ENCODE measurements at regions not wholly inside any gene's neighbourhood (a gene's known extent, or its start where the extent isn't known, plus 50 kb on each side); places are given as distances from the start of the nearest gene placed in this dataset.
A peak's percentile ranks its signal among the peaks of the same experiment; 100 is the strongest.
"Not testable (repeated sequence)": the region's sequence is repeated elsewhere in the genome, so short reads cannot be mapped to it uniquely, and the experiment has no call there.

GRCh38 chr4:9577869-9578268 is 133.7 kb downstream of the DEFB131A start:
- not testable (repeated sequence) for H3K4me1 ChIP-seq, H3K9ac ChIP-seq, H3K4me2 ChIP-seq, H3K27me3 ChIP-seq, H3K4me3 ChIP-seq, H4K20me1 ChIP-seq, H3K27ac ChIP-seq, H3K36me3 ChIP-seq
- H3K9me3 ChIP-seq (replicated peaks in 1 of 11), result peaks cover 35 to 56% (median 49%) of the 10 kb centered on the region in 11 experiments

DNA sequence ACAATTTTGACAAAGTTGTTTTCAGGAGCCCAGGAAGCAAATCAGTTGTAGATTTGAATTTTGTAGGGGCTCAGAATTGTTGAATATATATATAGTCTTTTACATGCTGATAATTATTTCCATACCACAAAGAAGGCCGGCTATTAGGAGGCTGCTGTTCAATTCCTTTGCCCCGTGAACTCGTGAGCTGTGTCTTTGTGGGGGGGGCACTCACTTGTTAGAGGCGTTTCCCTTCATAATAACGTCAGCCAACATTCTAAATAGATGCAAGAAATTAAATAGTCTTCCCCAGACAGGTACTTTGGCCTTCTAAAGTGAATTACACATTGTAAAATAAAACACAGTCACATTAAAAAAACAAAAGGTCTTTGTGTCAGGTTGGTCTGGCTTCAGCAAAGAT is 138.7 kb downstream of the DEFB131A start:
- not testable (repeated sequence) for H3K36me3 ChIP-seq, H3K4me3 ChIP-seq, H3K27me3 ChIP-seq, H4K20me1 ChIP-seq, H3K27ac ChIP-seq, H3K9ac ChIP-seq, H3K4me1 ChIP-seq, H3K4me2 ChIP-seq
- H3K9me3 ChIP-seq (replicated peaks in 1 of 11), result peaks cover 21 to 30% (median 29%) of the 10 kb centered on the region in 11 experiments

GRCh38 chr4:9592010-9592409 is 147.8 kb downstream of the DEFB131A start:
- H3K4me2 ChIP-seq, result no peak overlapping the region
- no peaks in the 10 kb centered on the region for H3K36me3 ChIP-seq
- H3K27ac ChIP-seq, result no peak overlapping the region
- peaks cover 0 to 14% (median 10%) of the 10 kb centered on the region in 10 experiments; a peak in 13 of 20 replicates for H3K4me1 ChIP-seq
- no peak for TF ChIP-seq Cebpa-rat (IDR thresholded peaks at IDR 0.05)
- no peak overlapping the region for H3K4me3 ChIP-seq
- no peaks in the 10 kb centered on the region for H3K27me3 ChIP-seq
- no peak overlapping the region for H3K9ac ChIP-seq
- H3K9me3 ChIP-seq (replicated peaks in 1 of 11), result no peaks in the 10 kb centered on the region; a peak in 2 of 22 replicates
- no peaks in the 10 kb centered on the region for H4K20me1 ChIP-seq

GRCh38 chr4:9594948-9595347 is 150.7 kb downstream of the DEFB131A start:
- Histone ChIP-seq H4K20me1 (no peaks in the 10 kb centered on the region), H3K4me1 (peaks cover 0 to 14% (median 3%) of the 10 kb centered on the region in 10 experiments; a peak in 11 of 20 replicates), H3K4me2 (peak overlapping the region in 2 of 11 experiments; percentile 62 to 73; a peak in 3 of 22 replicates), H3K27ac (peak overlapping the region in 2 of 11 experiments; percentile 22 to 36; a peak in 2 of 22 replicates), H3K9me3 (replicated peaks in 1 of 11) (no peaks in the 10 kb centered on the region; a peak in 2 of 22 replicates), H3K36me3 (no peaks in the 10 kb centered on the region), H3K4me3 (no peak overlapping the region), H3K27me3 (no peaks in the 10 kb centered on the region), H3K9ac (no peak overlapping the region)
- no peak for TF ChIP-seq Cebpa-rat (IDR thresholded peaks at IDR 0.05)

DNA sequence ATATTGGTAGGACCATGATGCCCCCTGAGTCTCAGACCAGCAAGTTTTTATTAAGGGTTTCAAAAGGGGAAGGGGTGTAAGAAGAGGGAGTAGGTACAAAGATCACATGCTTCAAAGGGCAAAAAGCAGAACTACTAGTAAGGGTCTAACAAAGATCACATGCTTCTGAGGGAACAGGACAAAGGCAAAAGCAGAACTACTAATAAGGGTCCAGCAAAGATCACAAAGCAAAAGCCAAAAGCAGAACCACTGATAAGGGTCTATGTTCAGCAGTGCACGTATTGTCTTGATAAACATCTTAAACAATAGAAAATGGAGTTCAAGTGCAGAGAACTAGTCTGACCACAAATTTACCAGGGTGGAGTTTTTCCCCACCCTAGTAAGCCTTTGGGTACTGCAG is 151.3 kb downstream of the DEFB131A start:
- H3K4me3 ChIP-seq; H3K27me3 ChIP-seq; H3K9ac ChIP-seq; H4K20me1 ChIP-seq; H3K9me3 ChIP-seq (replicated peaks in 1 of 11); H3K36me3 ChIP-seq: not testable (repeated sequence)
- Histone ChIP-seq H3K27ac (peak overlapping the region in 5 of 11 experiments; percentile 22 to 48 (median 32); a peak in 2 of 22 replicates), H3K4me2 (peak overlapping the region in 2 of 11 experiments; percentile 62 to 73; a peak in 4 of 22 replicates), H3K4me1 (peaks cover 0 to 14% (median 0%) of the 10 kb centered on the region in 10 experiments; a peak in 8 of 20 replicates)

DNA sequence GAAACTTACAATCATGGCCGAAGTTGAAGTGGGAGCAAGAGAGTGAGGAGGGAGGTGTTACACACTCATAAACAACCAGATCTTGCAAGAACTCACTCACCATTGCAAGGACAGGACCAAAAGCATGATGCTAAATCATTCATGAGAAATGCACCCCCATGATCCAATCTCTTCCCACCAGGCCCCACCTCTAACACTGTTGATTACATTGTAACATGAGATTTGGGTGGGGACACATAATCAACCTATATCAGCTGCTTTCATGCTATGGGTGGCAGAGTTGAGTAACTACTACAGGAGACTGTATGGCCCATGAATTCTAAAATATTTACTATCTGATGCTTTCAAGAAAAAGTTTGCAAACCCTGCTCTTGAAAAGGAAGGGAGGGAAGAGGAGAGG is 155.1 kb downstream of the DEFB131A start:
- H3K9me3 ChIP-seq (replicated peaks in 1 of 11), result no peaks in the 10 kb centered on the region
- no peak for TF ChIP-seq Cebpa-rat (IDR thresholded peaks at IDR 0.05)
- no peak overlapping the region for H3K27ac ChIP-seq
- no peak overlapping the region for H3K4me3 ChIP-seq
- H3K9ac ChIP-seq, result no peak overlapping the region
- H3K4me1 ChIP-seq, result peaks cover 0 to 21% (median 8%) of the 10 kb centered on the region in 10 experiments; a peak in 14 of 20 replicates
- no peaks in the 10 kb centered on the region for H3K27me3 ChIP-seq
- H4K20me1 ChIP-seq, result no peaks in the 10 kb centered on the region
- H3K36me3 ChIP-seq, result no peaks in the 10 kb centered on the region
- no peak overlapping the region for H3K4me2 ChIP-seq

GRCh38 chr4:9600246-9600645 is 156.0 kb downstream of the DEFB131A start:
- H3K4me1 ChIP-seq, result peaks cover 0 to 17% (median 8%) of the 10 kb centered on the region in 10 experiments; a peak in 14 of 20 replicates
- H3K36me3 ChIP-seq, result no peaks in the 10 kb centered on the region
- no peaks in the 10 kb centered on the region for H4K20me1 ChIP-seq
- no peaks in the 10 kb centered on the region for H3K9me3 ChIP-seq (replicated peaks in 1 of 11)
- H3K27ac ChIP-seq, result no peak overlapping the region
- no peak overlapping the region for H3K4me2 ChIP-seq
- no peaks in the 10 kb centered on the region for H3K27me3 ChIP-seq
- TF ChIP-seq Cebpa-rat (IDR thresholded peaks at IDR 0.05), result no peak
- no peak overlapping the region for H3K4me3 ChIP-seq
- no peak overlapping the region for H3K9ac ChIP-seq

DNA sequence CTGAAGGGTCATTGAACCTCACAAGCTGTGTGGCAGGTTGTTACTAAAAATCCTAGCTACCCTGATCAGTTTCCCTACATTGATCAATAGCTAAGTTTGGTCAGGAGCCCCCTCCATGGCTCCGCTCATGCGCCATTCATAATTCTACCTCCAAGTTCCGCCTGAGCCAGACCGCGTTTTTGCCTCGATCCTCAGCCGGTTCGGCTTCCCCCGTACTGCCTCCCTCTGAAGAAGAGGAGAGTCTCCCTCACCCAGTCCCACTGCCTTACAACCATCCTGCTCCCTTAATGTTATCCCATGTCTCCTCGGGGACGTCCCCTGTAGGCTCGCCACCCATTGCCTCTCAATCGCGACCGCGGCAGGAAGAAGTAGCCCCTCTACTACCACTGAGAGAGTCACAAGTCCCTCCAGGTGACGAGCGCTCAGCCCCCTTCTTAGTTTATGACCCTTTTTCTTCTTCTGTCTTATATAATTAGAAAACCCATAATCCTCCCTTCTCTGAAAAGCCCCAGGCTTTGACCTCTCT is 158.2 kb downstream of the DEFB131A start:
- H3K4me2 ChIP-seq, result no peak overlapping the region
- no peak for TF ChIP-seq Cebpa-rat (IDR thresholded peaks at IDR 0.05)

DNA sequence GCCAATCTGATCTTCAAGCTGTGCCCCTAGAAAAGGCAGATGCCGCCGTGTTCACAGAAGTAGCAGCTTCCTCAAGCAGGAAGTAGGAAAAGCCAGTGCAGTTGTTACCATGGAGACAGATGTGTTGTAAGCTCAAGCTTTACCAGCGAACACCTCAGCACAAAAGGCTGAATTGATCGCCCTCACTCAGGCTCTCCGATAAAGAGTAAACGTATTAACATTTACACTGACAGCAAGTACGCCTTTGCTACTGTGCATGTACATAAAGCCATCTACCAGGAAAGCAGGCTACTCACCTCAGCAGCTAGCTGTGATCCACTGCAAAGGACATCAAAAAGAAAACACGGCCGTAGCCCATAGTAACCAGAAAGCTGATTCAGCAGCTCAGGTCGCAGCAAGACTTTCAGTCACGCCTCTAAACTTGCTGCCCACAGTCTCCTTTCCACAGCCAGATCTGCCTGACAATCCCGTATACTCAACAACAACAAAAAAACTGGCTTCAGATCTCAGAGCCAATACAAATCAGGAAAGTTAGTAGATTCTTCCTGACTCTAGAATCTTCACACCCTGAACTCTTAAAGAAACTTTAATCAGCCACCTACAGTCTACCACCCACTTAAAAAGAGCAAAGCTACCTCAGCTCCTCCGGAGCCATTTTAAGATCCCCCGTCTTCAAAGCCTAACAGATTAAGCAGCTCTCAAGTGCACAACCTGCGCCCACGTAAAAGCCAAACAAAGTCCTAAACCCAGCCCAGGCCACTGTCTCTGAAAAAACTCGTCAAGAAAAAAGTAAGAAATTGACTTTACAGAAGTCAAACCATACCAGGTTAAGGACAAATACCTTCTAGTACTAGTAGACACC is 160.0 kb downstream of the DEFB131A start:
- not testable (repeated sequence) for H4K20me1 ChIP-seq; H3K36me3 ChIP-seq; H3K9ac ChIP-seq; H3K4me3 ChIP-seq; H3K9me3 ChIP-seq (replicated peaks in 1 of 11); H3K27me3 ChIP-seq
- H3K4me1 ChIP-seq, result peaks cover 0 to 17% (median 12%) of the 10 kb centered on the region in 10 experiments; a peak in 12 of 20 replicates
- peak overlapping the region in 3 of 11 experiments; percentile 5 to 7 (median 7); a peak in 2 of 22 replicates for H3K4me2 ChIP-seq
- H3K27ac ChIP-seq, result peak overlapping the region in 1 of 11 experiments; percentile 32; a peak in 1 of 22 replicates

More for the DNA sequence above, 158.2 kb downstream of the DEFB131A start:
- Histone ChIP-seq H3K36me3 (no peaks in the 10 kb centered on the region), H3K4me3 (no peak overlapping the region), H3K4me1 (peaks cover 0 to 9% (median 7%) of the 10 kb centered on the region in 10 experiments; a peak in 8 of 20 replicates), H3K27me3 (no peaks in the 10 kb centered on the region), H3K9ac (no peak overlapping the region), H4K20me1 (no peaks in the 10 kb centered on the region), H3K9me3 (replicated peaks in 1 of 11) (no peaks in the 10 kb centered on the region), H3K27ac (no peak overlapping the region)

DNA sequence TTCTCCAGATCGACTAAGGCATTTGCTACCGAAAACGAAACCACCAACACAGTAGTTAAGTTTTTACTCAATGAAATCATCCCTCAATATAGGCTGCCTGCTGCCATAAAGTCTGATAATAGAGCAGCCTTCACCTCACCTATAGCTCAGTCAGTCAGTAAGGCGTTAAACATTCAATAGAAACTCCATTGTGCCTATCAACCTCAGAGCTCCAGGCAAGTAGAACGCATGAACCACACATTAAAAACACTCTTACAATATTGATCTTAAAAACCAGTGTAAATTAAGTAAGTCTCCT is 160.6 kb downstream of the DEFB131A start:
- not testable (repeated sequence) for H3K36me3 ChIP-seq, H3K9ac ChIP-seq, H3K4me3 ChIP-seq

More for the DNA sequence above, 160.6 kb downstream of the DEFB131A start:
- peaks cover 0 to 17% (median 12%) of the 10 kb centered on the region in 10 experiments; a peak in 12 of 20 replicates for H3K4me1 ChIP-seq
- not testable (repeated sequence) for H4K20me1 ChIP-seq; H3K4me2 ChIP-seq; H3K27me3 ChIP-seq; H3K9me3 ChIP-seq (replicated peaks in 1 of 11); H3K27ac ChIP-seq
